ENCODE measurements at regions not wholly inside any gene's neighbourhood (a gene's known extent, or its start where the extent isn't known, plus 50 kb on each side); places are given as distances from the start of the nearest gene placed in this dataset.

DNA sequence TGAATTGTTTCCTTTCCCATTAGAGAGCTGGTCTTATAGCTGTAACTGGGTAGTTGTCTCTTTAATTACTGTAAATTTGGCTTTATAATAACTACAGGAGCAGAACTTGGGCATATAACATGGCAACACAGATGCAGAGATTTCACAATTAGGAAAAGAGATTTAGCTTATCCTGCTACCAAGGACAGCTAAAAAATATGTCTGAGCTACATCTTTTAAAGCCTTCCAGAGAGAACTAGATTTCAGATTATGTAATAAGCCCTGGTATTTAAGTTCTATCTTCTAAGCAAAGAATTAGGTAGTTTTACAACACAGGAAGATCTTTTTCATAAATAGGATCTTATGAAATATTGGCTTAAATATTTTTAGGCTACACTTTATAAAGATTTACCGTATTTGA lies 313.8 kb downstream of the S1PR1 start (continued):
- TF ChIP-seq CHD7 (IDR thresholded peaks at IDR 0.05; ENCODE audit: insufficient replicate concordance, low read length), result no peak
- TF ChIP-seq RXRA (IDR thresholded peaks at IDR 0.05; ENCODE audit: insufficient read depth, low read depth, low read length), result no peak
- no peak for TF ChIP-seq CTBP2 (IDR thresholded peaks at IDR 0.05; ENCODE audit: borderline replicate concordance, insufficient read depth, insufficient read length, low read length)
- no peak for TF ChIP-seq BRCA1 (IDR thresholded peaks at IDR 0.05; ENCODE audit: low read depth, low read length)
